ENCODE measurements at regions not wholly inside any gene's neighbourhood (a gene's known extent, or its start where the extent isn't known, plus 50 kb on each side); places are given as distances from the start of the nearest gene placed in this dataset.

GRCh38 chr7:153005750-153006435, 246.3 kb downstream of the ACTR3B start:
- no peak overlapping the region for H2AFZ ChIP-seq (ENCODE audit: low read length)
- H3K9me2 ChIP-seq (replicated peaks; ENCODE audit: insufficient read depth, low read length), result no peaks in the 10 kb centered on the region
- H3K36me3 ChIP-seq (ENCODE audit: insufficient read depth, low read length), result no peaks in the 10 kb centered on the region
- H3K9me3 ChIP-seq (ENCODE audit: low read length), result no peaks in the 10 kb centered on the region
- H3K4me1 ChIP-seq (ENCODE audit: low read length), result no peaks in the 10 kb centered on the region
- no peak overlapping the region for H3K4me2 ChIP-seq (ENCODE audit: low read depth, low read length, poor library complexity, severe bottlenecking)
- no peak overlapping the region for H3K9ac ChIP-seq (ENCODE audit: low read length)
- no peak overlapping the region for H3K27ac ChIP-seq (ENCODE audit: low read length)
- H3K4me3 ChIP-seq (ENCODE audit: low read length), result no peak overlapping the region
- H3K79me2 ChIP-seq (ENCODE audit: low read length), result no peaks in the 10 kb centered on the region
- DNase-seq, result no peak
- H4K20me1 ChIP-seq (ENCODE audit: insufficient read depth, low read depth, low read length), result no peaks in the 10 kb centered on the region
- no peaks in the 10 kb centered on the region for H3K27me3 ChIP-seq (ENCODE audit: low read length)

- no peaks in the 10 kb centered on the region for H4K20me1 ChIP-seq (ENCODE audit: insufficient read depth, low read depth, low read length)
- no peak for DNase-seq
- no peak overlapping the region for H3K4me2 ChIP-seq (ENCODE audit: low read depth, low read length, poor library complexity, severe bottlenecking)
- H3K9me2 ChIP-seq (replicated peaks; ENCODE audit: insufficient read depth, low read length), result no peaks in the 10 kb centered on the region
- H3K9me3 ChIP-seq (ENCODE audit: low read length), result no peaks in the 10 kb centered on the region
- H3K27ac ChIP-seq (ENCODE audit: low read length), result no peak overlapping the region
- no peaks in the 10 kb centered on the region for H3K36me3 ChIP-seq (ENCODE audit: insufficient read depth, low read length)
- no peak overlapping the region for H2AFZ ChIP-seq (ENCODE audit: low read length)
- H3K79me2 ChIP-seq (ENCODE audit: low read length), result no peaks in the 10 kb centered on the region
- H3K27me3 ChIP-seq (ENCODE audit: low read length), result no peaks in the 10 kb centered on the region
- H3K4me3 ChIP-seq (ENCODE audit: low read length), result no peak overlapping the region
- H3K9ac ChIP-seq (ENCODE audit: low read length), result no peak overlapping the region
- H3K4me1 ChIP-seq (ENCODE audit: low read length), result no peaks in the 10 kb centered on the region
These were observed 246.9 kb downstream of the ACTR3B start for GRCh38 chr7:153006452-153006851.

- no peaks in the 10 kb centered on the region for H4K20me1 ChIP-seq (ENCODE audit: insufficient read depth, low read depth, low read length)
- no peak overlapping the region for H3K9ac ChIP-seq (ENCODE audit: low read length)
- no peaks in the 10 kb centered on the region for H3K9me3 ChIP-seq (ENCODE audit: low read length)
- no peaks in the 10 kb centered on the region for H3K79me2 ChIP-seq (ENCODE audit: low read length)
- H3K27ac ChIP-seq (ENCODE audit: low read length), result no peak overlapping the region
- H3K36me3 ChIP-seq (ENCODE audit: insufficient read depth, low read length), result no peaks in the 10 kb centered on the region
- H3K4me2 ChIP-seq (ENCODE audit: low read depth, low read length, poor library complexity, severe bottlenecking), result no peak overlapping the region
- no peaks in the 10 kb centered on the region for H3K4me1 ChIP-seq (ENCODE audit: low read length)
- H2AFZ ChIP-seq (ENCODE audit: low read length), result no peak overlapping the region
- H3K27me3 ChIP-seq (ENCODE audit: low read length), result no peaks in the 10 kb centered on the region
- DNase-seq, result no peak
- no peaks in the 10 kb centered on the region for H3K9me2 ChIP-seq (replicated peaks; ENCODE audit: insufficient read depth, low read length)
- H3K4me3 ChIP-seq (ENCODE audit: low read length), result no peak overlapping the region
These were observed 247.4 kb downstream of the ACTR3B start for GRCh38 chr7:153006911-153007310.

- Histone ChIP-seq H3K4me2 (ENCODE audit: low read depth, low read length, poor library complexity, severe bottlenecking) (no peak overlapping the region), H3K36me3 (ENCODE audit: insufficient read depth, low read length) (no peaks in the 10 kb centered on the region), H3K27me3 (ENCODE audit: low read length) (no peaks in the 10 kb centered on the region), H3K9me2 (replicated peaks; ENCODE audit: insufficient read depth, low read length) (no peaks in the 10 kb centered on the region), H3K9ac (ENCODE audit: low read length) (no peak overlapping the region), H3K4me1 (ENCODE audit: low read length) (no peaks in the 10 kb centered on the region), H4K20me1 (ENCODE audit: insufficient read depth, low read depth, low read length) (no peaks in the 10 kb centered on the region), H3K27ac (ENCODE audit: low read length) (no peak overlapping the region), H2AFZ (ENCODE audit: low read length) (no peak overlapping the region), H3K79me2 (ENCODE audit: low read length) (no peaks in the 10 kb centered on the region), H3K9me3 (ENCODE audit: low read length) (no peaks in the 10 kb centered on the region), H3K4me3 (ENCODE audit: low read length) (no peak overlapping the region)
- DNase-seq, result no peak
These were observed 250.9 kb downstream of the ACTR3B start for GRCh38 chr7:153010416-153010815.

GRCh38 chr7:153012203-153012602, 252.7 kb downstream of the ACTR3B start:
- H3K4me2 ChIP-seq (ENCODE audit: low read depth, low read length, poor library complexity, severe bottlenecking), result no peak overlapping the region
- H3K27ac ChIP-seq (ENCODE audit: low read length), result no peak overlapping the region
- no peaks in the 10 kb centered on the region for H3K36me3 ChIP-seq (ENCODE audit: insufficient read depth, low read length)
- H2AFZ ChIP-seq (ENCODE audit: low read length), result no peak overlapping the region
- no peaks in the 10 kb centered on the region for H3K4me1 ChIP-seq (ENCODE audit: low read length)
- no peaks in the 10 kb centered on the region for H3K9me3 ChIP-seq (ENCODE audit: low read length)
- no peaks in the 10 kb centered on the region for H3K79me2 ChIP-seq (ENCODE audit: low read length)
- no peaks in the 10 kb centered on the region for H3K27me3 ChIP-seq (ENCODE audit: low read length)
- H3K9me2 ChIP-seq (replicated peaks; ENCODE audit: insufficient read depth, low read length), result no peaks in the 10 kb centered on the region
- no peak overlapping the region for H3K9ac ChIP-seq (ENCODE audit: low read length)
- H3K4me3 ChIP-seq (ENCODE audit: low read length), result no peak overlapping the region
- H4K20me1 ChIP-seq (ENCODE audit: insufficient read depth, low read depth, low read length), result no peaks in the 10 kb centered on the region
- no peak for DNase-seq

- no peaks in the 10 kb centered on the region for H3K79me2 ChIP-seq (ENCODE audit: low read length)
- no peak for DNase-seq
- H3K9ac ChIP-seq (ENCODE audit: low read length), result no peak overlapping the region
- H2AFZ ChIP-seq (ENCODE audit: low read length), result no peak overlapping the region
- H4K20me1 ChIP-seq (ENCODE audit: insufficient read depth, low read depth, low read length), result no peaks in the 10 kb centered on the region
- H3K4me1 ChIP-seq (ENCODE audit: low read length), result no peaks in the 10 kb centered on the region
- H3K36me3 ChIP-seq (ENCODE audit: insufficient read depth, low read length), result no peaks in the 10 kb centered on the region
- H3K4me2 ChIP-seq (ENCODE audit: low read depth, low read length, poor library complexity, severe bottlenecking), result no peak overlapping the region
- H3K27ac ChIP-seq (ENCODE audit: low read length), result no peak overlapping the region
- no peak overlapping the region for H3K4me3 ChIP-seq (ENCODE audit: low read length)
- no peaks in the 10 kb centered on the region for H3K9me2 ChIP-seq (replicated peaks; ENCODE audit: insufficient read depth, low read length)
- H3K9me3 ChIP-seq (ENCODE audit: low read length), result no peaks in the 10 kb centered on the region
- no peaks in the 10 kb centered on the region for H3K27me3 ChIP-seq (ENCODE audit: low read length)
These were observed 257.7 kb downstream of the ACTR3B start for GRCh38 chr7:153017223-153017622.

GRCh38 chr7:153021542-153021941, 262.0 kb downstream of the ACTR3B start:
- H3K27me3 ChIP-seq (ENCODE audit: low read length), result no peaks in the 10 kb centered on the region
- no peaks in the 10 kb centered on the region for H3K79me2 ChIP-seq (ENCODE audit: low read length)
- H4K20me1 ChIP-seq (ENCODE audit: insufficient read depth, low read depth, low read length), result no peaks in the 10 kb centered on the region
- H2AFZ ChIP-seq (ENCODE audit: low read length), result no peak overlapping the region
- DNase-seq, result no peak
- H3K36me3 ChIP-seq (ENCODE audit: insufficient read depth, low read length), result no peaks in the 10 kb centered on the region
- H3K9me3 ChIP-seq (ENCODE audit: low read length), result no peaks in the 10 kb centered on the region
- no peak overlapping the region for H3K9ac ChIP-seq (ENCODE audit: low read length)
- H3K4me3 ChIP-seq (ENCODE audit: low read length), result no peak overlapping the region
- H3K9me2 ChIP-seq (replicated peaks; ENCODE audit: insufficient read depth, low read length), result no peaks in the 10 kb centered on the region
- H3K4me2 ChIP-seq (ENCODE audit: low read depth, low read length, poor library complexity, severe bottlenecking), result no peak overlapping the region
- no peaks in the 10 kb centered on the region for H3K4me1 ChIP-seq (ENCODE audit: low read length)
- no peak overlapping the region for H3K27ac ChIP-seq (ENCODE audit: low read length)

GRCh38 chr7:153022475-153023193, 263.1 kb downstream of the ACTR3B start:
- Histone ChIP-seq H3K27me3 (ENCODE audit: low read length) (no peaks in the 10 kb centered on the region), H2AFZ (ENCODE audit: low read length) (no peak overlapping the region), H3K79me2 (ENCODE audit: low read length) (no peaks in the 10 kb centered on the region), H3K27ac (ENCODE audit: low read length) (no peak overlapping the region), H3K9me3 (ENCODE audit: low read length) (no peaks in the 10 kb centered on the region), H3K36me3 (ENCODE audit: insufficient read depth, low read length) (no peaks in the 10 kb centered on the region), H3K9me2 (replicated peaks; ENCODE audit: insufficient read depth, low read length) (no peaks in the 10 kb centered on the region), H3K4me3 (ENCODE audit: low read length) (no peak overlapping the region), H4K20me1 (ENCODE audit: insufficient read depth, low read depth, low read length) (no peaks in the 10 kb centered on the region), H3K9ac (ENCODE audit: low read length) (no peak overlapping the region), H3K4me1 (ENCODE audit: low read length) (no peaks in the 10 kb centered on the region), H3K4me2 (ENCODE audit: low read depth, low read length, poor library complexity, severe bottlenecking) (no peak overlapping the region)
- DNase-seq, result no peak
